OCI-LY3 (cell line): ENCODE measurements at regions not wholly inside any gene's neighbourhood (a gene's known extent, or its start where the extent isn't known, plus 50 kb on each side); places are given as distances from the start of the nearest gene placed in this dataset.

Source experiments
- EZH2phosphoT487 ChIP-seq: fragments of 200-600 bp; shearing (Covaris generic); IDR thresholded peaks from 2 replicates; pipeline ENCODE4 v1.6.1; 2018; ENCODE audit warnings: antibody characterized with exemption, mixed run types, low read depth
- TF ChIP-seq, protein P1 (sequence below): fragments of 200-600, 300-600 bp; sonication (generic); IDR thresholded peaks from 2 replicates; pipeline ENCODE4 v1.5.1; 2014; ENCODE audit warnings: antibody characterized with exemption, low read length, low read depth

DNA sequence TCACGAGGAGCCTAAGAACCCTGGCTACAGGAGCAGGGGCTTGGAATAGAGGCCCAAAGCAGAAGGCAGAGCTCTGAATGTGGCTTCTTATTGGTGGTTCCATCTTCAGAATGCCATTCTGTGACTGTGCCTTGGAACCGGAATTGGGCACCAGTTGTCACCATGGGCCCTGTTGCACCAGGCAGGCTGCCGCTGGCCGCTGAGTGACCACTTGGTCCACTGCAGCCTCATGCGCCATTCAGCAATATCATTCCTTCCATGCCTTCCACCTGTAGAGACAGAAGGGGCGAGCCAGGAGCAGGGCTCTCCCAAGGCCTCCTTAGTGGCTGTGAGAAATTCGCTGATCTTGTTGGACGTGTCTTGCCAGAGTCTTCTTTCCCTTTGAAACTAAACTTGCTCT lies 270.3 kb upstream of the CHD6 start:
- TF ChIP-seq, protein P1, sequence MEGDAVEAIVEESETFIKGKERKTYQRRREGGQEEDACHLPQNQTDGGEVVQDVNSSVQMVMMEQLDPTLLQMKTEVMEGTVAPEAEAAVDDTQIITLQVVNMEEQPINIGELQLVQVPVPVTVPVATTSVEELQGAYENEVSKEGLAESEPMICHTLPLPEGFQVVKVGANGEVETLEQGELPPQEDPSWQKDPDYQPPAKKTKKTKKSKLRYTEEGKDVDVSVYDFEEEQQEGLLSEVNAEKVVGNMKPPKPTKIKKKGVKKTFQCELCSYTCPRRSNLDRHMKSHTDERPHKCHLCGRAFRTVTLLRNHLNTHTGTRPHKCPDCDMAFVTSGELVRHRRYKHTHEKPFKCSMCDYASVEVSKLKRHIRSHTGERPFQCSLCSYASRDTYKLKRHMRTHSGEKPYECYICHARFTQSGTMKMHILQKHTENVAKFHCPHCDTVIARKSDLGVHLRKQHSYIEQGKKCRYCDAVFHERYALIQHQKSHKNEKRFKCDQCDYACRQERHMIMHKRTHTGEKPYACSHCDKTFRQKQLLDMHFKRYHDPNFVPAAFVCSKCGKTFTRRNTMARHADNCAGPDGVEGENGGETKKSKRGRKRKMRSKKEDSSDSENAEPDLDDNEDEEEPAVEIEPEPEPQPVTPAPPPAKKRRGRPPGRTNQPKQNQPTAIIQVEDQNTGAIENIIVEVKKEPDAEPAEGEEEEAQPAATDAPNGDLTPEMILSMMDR, result no peak
- no peak for TF ChIP-seq EZH2phosphoT487
